ENCODE measurements at regions not wholly inside any gene's neighbourhood (a gene's known extent, or its start where the extent isn't known, plus 50 kb on each side); places are given as distances from the start of the nearest gene placed in this dataset.

DNA sequence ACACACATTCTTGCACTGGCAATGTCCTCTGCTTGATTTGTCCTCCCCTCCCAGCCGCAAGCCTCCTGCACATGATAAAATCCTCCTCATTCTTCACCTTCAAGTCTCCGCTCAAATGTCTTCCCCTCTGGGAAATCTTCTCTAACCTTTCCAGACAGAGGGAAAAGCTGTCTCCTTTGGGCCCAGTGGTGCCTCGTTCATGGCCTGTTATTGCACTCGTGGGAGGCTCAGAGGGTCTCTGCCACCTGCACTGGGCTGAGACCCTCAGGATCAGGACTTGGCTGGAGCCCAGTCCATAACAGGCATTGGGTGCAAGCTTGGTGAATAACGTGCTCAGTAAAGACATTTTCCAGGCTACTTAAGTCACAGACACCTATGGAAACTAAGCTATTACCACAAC, 68.6 kb downstream of the PTGR3 start:
- 82 to 83% methylated on average over 5 of the region's 5 CpGs for WGBS, 2 donors
- no peak overlapping the region for H3K27ac ChIP-seq
- H3K27me3 ChIP-seq = no peaks in the 10 kb centered on the region
- H3K9me3 ChIP-seq = no peaks in the 10 kb centered on the region
- intact Hi-C loops (cut with DNase I) = no loop called here
- no peaks in the 10 kb centered on the region for H3K4me1 ChIP-seq
- H3K4me3 ChIP-seq (replicated peaks in 1 of 3) = no peak overlapping the region
- TF ChIP-seq POLR2A (IDR thresholded peaks at IDR 0.05) (no peak), CTCF (IDR thresholded peaks at IDR 0.05) (no peak)
- no peaks in the 10 kb centered on the region for H3K36me3 ChIP-seq
- no peak for DNase-seq

DNA sequence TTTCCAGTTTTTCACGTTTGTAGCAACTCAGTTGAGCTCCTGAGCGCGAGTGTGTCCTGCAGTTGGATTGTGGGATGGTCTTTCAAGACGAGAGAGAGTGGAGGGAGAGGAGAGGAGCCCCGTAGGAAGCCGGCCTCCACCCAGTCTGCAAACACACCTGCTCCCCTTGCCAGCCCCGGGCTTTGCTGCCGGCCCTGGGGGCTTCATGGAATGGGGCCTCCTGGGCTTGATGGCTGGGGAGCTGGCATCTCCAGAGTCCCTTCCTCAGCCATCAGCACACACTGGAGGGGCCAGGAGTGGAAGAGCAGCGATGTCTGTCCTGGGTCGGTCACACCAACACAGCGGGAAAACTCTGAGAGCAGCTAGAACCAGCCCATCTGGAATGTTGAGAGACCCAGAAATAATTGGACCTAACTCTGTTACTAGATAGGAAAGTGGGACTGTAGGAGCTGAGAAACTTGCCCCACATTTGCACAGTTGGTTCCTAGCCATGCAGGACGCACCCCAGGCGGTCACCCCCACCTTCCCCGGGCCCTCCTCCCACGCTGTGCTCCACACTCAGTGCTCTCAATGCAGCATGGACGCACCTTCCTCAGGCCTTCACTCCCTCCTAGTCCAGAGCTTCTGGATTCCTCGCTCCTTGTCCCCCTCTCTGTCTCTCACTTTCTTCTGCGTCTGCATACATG, 69.6 kb downstream of the PTGR3 start:
- no peak overlapping the region for H3K4me3 ChIP-seq (replicated peaks in 1 of 3)
- no peaks in the 10 kb centered on the region for H3K36me3 ChIP-seq
- TF ChIP-seq POLR2A (IDR thresholded peaks at IDR 0.05) = no peak
- DNase-seq = no peak
- H3K9me3 ChIP-seq = no peaks in the 10 kb centered on the region
- 88 to 89% methylated on average over 14 to 18 of the region's 18 CpGs for WGBS, 2 donors
- no peaks in the 10 kb centered on the region for H3K4me1 ChIP-seq
- no peaks in the 10 kb centered on the region for H3K27me3 ChIP-seq
- H3K27ac ChIP-seq = no peak overlapping the region
- intact Hi-C loops (cut with DNase I) = no loop called here

GRCh38 chr18:75137346-75137877, 71.5 kb downstream of the PTGR3 start:
- Histone ChIP-seq H3K27me3 (no peaks in the 10 kb centered on the region), H3K36me3 (no peaks in the 10 kb centered on the region), H3K9me3 (no peaks in the 10 kb centered on the region), H3K27ac (no peak overlapping the region), H3K4me3 (replicated peaks in 1 of 3) (no peak overlapping the region), H3K4me1 (peaks cover 0 to 7% of the 10 kb centered on the region in 2 donors)
- intact Hi-C loops (cut with DNase I) = no loop called here
- TF ChIP-seq POLR2A (IDR thresholded peaks at IDR 0.05) = no peak
- 93 to 94% methylated on average over 11 of the region's 11 CpGs for WGBS, 2 donors
- no peak for DNase-seq

- intact Hi-C loops (cut with DNase I) = no loop called here
These were observed 73.7 kb downstream of the PTGR3 start for GRCh38 chr18:75135158-75135725.

GRCh38 chr18:75134611-75134975, 74.3 kb downstream of the PTGR3 start:
- H3K36me3 ChIP-seq = no peaks in the 10 kb centered on the region
- peaks cover 0 to 7% of the 10 kb centered on the region in 2 donors for H3K4me1 ChIP-seq
- no peak for DNase-seq
- H3K4me3 ChIP-seq (replicated peaks in 1 of 3) = no peak overlapping the region
- H3K9me3 ChIP-seq = no peaks in the 10 kb centered on the region
- WGBS, 2 donors = 90 to 95% methylated on average over 11 of the region's 11 CpGs
- H3K27ac ChIP-seq = no peak overlapping the region
- intact Hi-C loops (cut with DNase I) = no loop called here
- no peak for TF ChIP-seq POLR2A (IDR thresholded peaks at IDR 0.05)
- TF ChIP-seq CTCF (IDR thresholded peaks at IDR 0.05) = no peak
- H3K27me3 ChIP-seq = no peaks in the 10 kb centered on the region

More at GRCh38 chr18:75135158-75135725, 73.7 kb downstream of the PTGR3 start:
- Histone ChIP-seq H3K36me3 (no peaks in the 10 kb centered on the region), H3K4me3 (replicated peaks in 1 of 3) (no peak overlapping the region), H3K27ac (no peak overlapping the region), H3K27me3 (no peaks in the 10 kb centered on the region), H3K4me1 (peaks cover 0 to 7% of the 10 kb centered on the region in 2 donors), H3K9me3 (no peaks in the 10 kb centered on the region)
- 95 to 96% methylated on average over 10 to 12 of the region's 14 CpGs for WGBS, 2 donors
- TF ChIP-seq CTCF (IDR thresholded peaks at IDR 0.05) (no peak), POLR2A (IDR thresholded peaks at IDR 0.05) (no peak)
- DNase-seq = no peak
